Calu3 (cell line): ENCODE measurements at regions not wholly inside any gene's neighbourhood (a gene's known extent, or its start where the extent isn't known, plus 50 kb on each side); places are given as distances from the start of the nearest gene placed in this dataset.

Experiments
- BruUV-seq: library from RNA; stranded (reverse); fragments of 400-500 nt; replicated peaks from 2 replicates; lab custom pipeline; 2021; lab: Mats Ljungman, UMichigan
- CTCF ChIA-PET: fragments of 300-600 bp; sonication (Branson Sonifier 250); formaldehyde crosslinking; loops from one replicate; lab custom pipeline; 2022; ENCODE audit warnings: antibody characterized with exemption; lab: Charles Lee
- DNase-seq: peaks from one replicate; pipeline ENCODE4 v3.0.0; 2022
- H3K27ac Mint-ChIP-seq: one replicate; pipeline ENCODE4 v1.8.0; 2022; ENCODE audit warnings: mixed read lengths; ENCODE audit not compliant: unreplicated experiment
- H3K27me3 Mint-ChIP-seq: one replicate; pipeline ENCODE4 v1.8.0; 2022; ENCODE audit warnings: mixed read lengths; ENCODE audit not compliant: unreplicated experiment
- H3K36me3 Mint-ChIP-seq: one replicate; pipeline ENCODE4 v1.8.0; 2022; ENCODE audit warnings: mild to moderate bottlenecking, moderate library complexity, mixed read lengths; ENCODE audit not compliant: insufficient read depth, unreplicated experiment
- H3K4me1 Mint-ChIP-seq: one replicate; pipeline ENCODE4 v1.8.0; 2022; ENCODE audit warnings: mild to moderate bottlenecking, low read depth, mixed read lengths; ENCODE audit not compliant: unreplicated experiment
- H3K4me3 Mint-ChIP-seq: one replicate; pipeline ENCODE4 v1.8.0; 2022; ENCODE audit warnings: mild to moderate bottlenecking, low read depth, moderate library complexity, mixed read lengths; ENCODE audit not compliant: unreplicated experiment
- H3K9me3 Mint-ChIP-seq: one replicate; pipeline ENCODE4 v1.8.0; 2022; ENCODE audit warnings: low read depth, mixed read lengths; ENCODE audit not compliant: unreplicated experiment
- intact Hi-C: fragments of 100-400 bp; cut with micrococcal nuclease; formaldehyde crosslinking; loops from one replicate; pipeline ENCODE4 v1.10.0; 2022; ENCODE audit not compliant: unreplicated experiment
- TF ChIP-seq, protein P1 (sequence below): fragments of 200-600 bp; IDR thresholded peaks from one replicate; pipeline ENCODE4 v1.8.0; 2022; ENCODE audit warnings: antibody characterized with exemption; ENCODE audit not compliant: unreplicated experiment

DNA sequence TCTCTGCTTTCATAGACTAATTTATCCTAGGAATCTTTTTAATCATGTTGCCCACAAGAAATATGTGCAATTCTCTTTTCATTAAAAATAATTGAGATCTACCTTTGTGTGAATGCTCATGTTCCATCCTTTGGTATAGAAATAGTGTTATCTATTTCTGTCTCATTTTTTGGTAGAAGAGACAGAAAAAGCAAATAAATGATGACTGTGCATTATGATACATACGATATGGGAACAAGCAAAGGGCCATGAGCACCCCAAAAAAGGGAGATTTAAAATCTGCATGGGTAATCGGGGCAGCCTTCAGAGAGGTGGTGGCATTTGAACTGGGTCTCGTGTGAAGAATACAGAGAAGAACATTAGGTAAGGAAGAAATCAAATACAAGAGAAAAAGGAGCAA is 1197.5 kb upstream of the AUTS2 start:
- H3K27me3 Mint-ChIP-seq, result no peaks in the 10 kb centered on the region
- peaks cover 7% of the 10 kb centered on the region for H3K9me3 Mint-ChIP-seq
- no TSS peak for BruUV-seq
- no peak for DNase-seq
- H3K4me3 Mint-ChIP-seq, result no peak overlapping the region
- no peak overlapping the region for H3K27ac Mint-ChIP-seq
- intact Hi-C loops, result no loop called here
- H3K4me1 Mint-ChIP-seq, result no peaks in the 10 kb centered on the region
- TF ChIP-seq, protein P1, sequence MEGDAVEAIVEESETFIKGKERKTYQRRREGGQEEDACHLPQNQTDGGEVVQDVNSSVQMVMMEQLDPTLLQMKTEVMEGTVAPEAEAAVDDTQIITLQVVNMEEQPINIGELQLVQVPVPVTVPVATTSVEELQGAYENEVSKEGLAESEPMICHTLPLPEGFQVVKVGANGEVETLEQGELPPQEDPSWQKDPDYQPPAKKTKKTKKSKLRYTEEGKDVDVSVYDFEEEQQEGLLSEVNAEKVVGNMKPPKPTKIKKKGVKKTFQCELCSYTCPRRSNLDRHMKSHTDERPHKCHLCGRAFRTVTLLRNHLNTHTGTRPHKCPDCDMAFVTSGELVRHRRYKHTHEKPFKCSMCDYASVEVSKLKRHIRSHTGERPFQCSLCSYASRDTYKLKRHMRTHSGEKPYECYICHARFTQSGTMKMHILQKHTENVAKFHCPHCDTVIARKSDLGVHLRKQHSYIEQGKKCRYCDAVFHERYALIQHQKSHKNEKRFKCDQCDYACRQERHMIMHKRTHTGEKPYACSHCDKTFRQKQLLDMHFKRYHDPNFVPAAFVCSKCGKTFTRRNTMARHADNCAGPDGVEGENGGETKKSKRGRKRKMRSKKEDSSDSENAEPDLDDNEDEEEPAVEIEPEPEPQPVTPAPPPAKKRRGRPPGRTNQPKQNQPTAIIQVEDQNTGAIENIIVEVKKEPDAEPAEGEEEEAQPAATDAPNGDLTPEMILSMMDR, result no peak
- no peaks in the 10 kb centered on the region for H3K36me3 Mint-ChIP-seq
- CTCF ChIA-PET, result no interaction called here

- peaks cover 7% of the 10 kb centered on the region for H3K9me3 Mint-ChIP-seq
- no peaks in the 10 kb centered on the region for H3K27me3 Mint-ChIP-seq
- no peak overlapping the region for H3K27ac Mint-ChIP-seq
- no peak for DNase-seq
- H3K4me3 Mint-ChIP-seq, result no peak overlapping the region
- H3K4me1 Mint-ChIP-seq, result no peaks in the 10 kb centered on the region
- TF ChIP-seq, protein P1, result no peak
- BruUV-seq, result no TSS peak
- intact Hi-C loops, result no loop called here
- CTCF ChIA-PET, result no interaction called here
- no peaks in the 10 kb centered on the region for H3K36me3 Mint-ChIP-seq
Measured at GRCh38 chr7:68401313-68401712, 1197.0 kb upstream of the AUTS2 start.

DNA sequence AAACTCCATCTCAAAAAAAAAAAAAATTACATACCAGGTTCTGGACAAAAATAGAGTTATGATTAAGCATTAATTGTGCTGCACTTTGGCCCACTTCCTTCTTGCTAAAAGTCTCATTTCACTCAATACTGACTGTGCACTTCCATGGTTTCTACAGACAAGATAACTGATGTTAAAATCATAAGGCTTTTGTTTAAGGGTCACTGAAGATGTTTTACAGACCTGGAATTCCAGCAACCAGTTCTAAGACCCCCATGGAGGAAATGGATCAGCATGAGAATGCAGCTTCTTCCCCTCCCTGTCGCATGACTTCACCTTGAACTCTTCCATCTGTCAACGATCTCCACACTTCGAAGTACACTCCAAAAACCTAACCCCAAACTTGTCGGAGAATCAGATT is 1191.8 kb upstream of the AUTS2 start:
- CTCF ChIA-PET, result no interaction called here
- DNase-seq, result no peak
- H3K9me3 Mint-ChIP-seq, result peaks cover under 1% of the 10 kb centered on the region
- H3K4me1 Mint-ChIP-seq, result no peaks in the 10 kb centered on the region
- no peaks in the 10 kb centered on the region for H3K27me3 Mint-ChIP-seq
- H3K4me3 Mint-ChIP-seq, result no peak overlapping the region
- intact Hi-C loops, result no loop called here
- TF ChIP-seq, protein P1, result no peak
- BruUV-seq, result no TSS peak
- no peaks in the 10 kb centered on the region for H3K36me3 Mint-ChIP-seq
- no peak overlapping the region for H3K27ac Mint-ChIP-seq

DNA sequence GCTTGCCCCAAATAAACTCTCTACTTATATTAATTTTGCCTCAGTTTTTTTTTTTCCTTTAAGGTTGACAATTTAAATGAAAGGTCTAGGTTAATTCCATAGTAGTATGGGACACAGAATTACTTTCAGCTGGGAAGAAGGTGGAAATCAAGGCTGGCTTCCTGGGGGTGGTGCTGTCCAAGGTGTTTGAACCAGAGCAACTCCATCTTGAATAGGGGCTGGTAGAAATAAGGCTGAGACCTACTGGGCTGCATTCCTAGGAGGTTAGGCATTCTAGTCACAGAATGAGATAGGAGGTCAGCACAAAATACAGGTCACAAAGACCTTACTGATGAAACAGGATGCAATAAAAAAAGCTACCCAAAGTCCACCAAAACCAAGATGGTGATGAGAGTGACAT is 1190.8 kb upstream of the AUTS2 start:
- TF ChIP-seq, protein P1, result no peak
- DNase-seq, result no peak
- intact Hi-C loops, result no loop called here
- BruUV-seq, result no TSS peak
- Mint-ChIP-seq H3K4me3 (no peak overlapping the region), H3K36me3 (no peaks in the 10 kb centered on the region), H3K27ac (no peak overlapping the region), H3K9me3 (peaks cover 5% of the 10 kb centered on the region), H3K27me3 (no peaks in the 10 kb centered on the region), H3K4me1 (no peaks in the 10 kb centered on the region)
- CTCF ChIA-PET, result no interaction called here

DNA sequence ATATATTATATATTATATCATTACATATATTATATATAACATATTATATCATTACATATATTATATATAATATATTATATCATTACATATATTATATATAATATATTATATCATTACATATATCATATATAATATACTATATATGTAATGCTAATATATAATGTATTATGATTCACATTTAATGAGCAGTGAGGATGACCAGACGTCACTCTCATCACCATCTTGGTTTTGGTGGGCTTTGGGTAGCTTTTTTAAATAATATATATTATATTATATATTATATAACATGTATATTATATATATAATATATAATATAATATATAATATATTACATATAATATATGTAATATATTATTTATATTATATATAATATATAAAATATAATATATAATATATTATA is 1189.4 kb upstream of the AUTS2 start:
- no peak for DNase-seq
- Mint-ChIP-seq H3K27ac (no peak overlapping the region), H3K9me3 (peaks cover 5% of the 10 kb centered on the region), H3K4me3 (no peak overlapping the region), H3K36me3 (no peaks in the 10 kb centered on the region), H3K4me1 (no peaks in the 10 kb centered on the region), H3K27me3 (no peaks in the 10 kb centered on the region)
- no TSS peak for BruUV-seq
- intact Hi-C loops, result no loop called here
- CTCF ChIA-PET, result no interaction called here
- TF ChIP-seq, protein P1, result no peak
